ENCODE measurements at regions not wholly inside any gene's neighbourhood (a gene's known extent, or its start where the extent isn't known, plus 50 kb on each side); places are given as distances from the start of the nearest gene placed in this dataset.

- TF ChIP-seq TCF4 (CRISPR knock-in tag; IDR thresholded peaks at IDR 0.05; ENCODE audit: borderline replicate concordance) (no peak), BACH2 (CRISPR knock-in tag; IDR thresholded peaks at IDR 0.05; ENCODE audit: borderline replicate concordance) (no peak), RARB (CRISPR knock-in tag; IDR thresholded peaks at IDR 0.05) (no peak), CSDC2 (CRISPR knock-in tag; IDR thresholded peaks at IDR 0.05) (no peak), ESRRG (CRISPR knock-in tag; IDR thresholded peaks at IDR 0.05) (no peak), GLIS3 (CRISPR knock-in tag; IDR thresholded peaks at IDR 0.05) (no peak), ZFP30 (CRISPR knock-in tag; IDR thresholded peaks at IDR 0.05) (no peak)
Measured at GRCh38 chr3:10669490-10670048, 146.5 kb upstream of the SLC6A11 start (continued).

GRCh38 chr3:10672422-10672821 lies 143.6 kb upstream of the SLC6A11 start:
- no peak for TF ChIP-seq ZNF8 (CRISPR knock-in tag; IDR thresholded peaks at IDR 0.05)
- TF ChIP-seq ISL1 (CRISPR knock-in tag; IDR thresholded peaks at IDR 0.05) = no peak
- no peak for TF ChIP-seq TSHZ2 (CRISPR knock-in tag; IDR thresholded peaks at IDR 0.05)
- no peak for TF ChIP-seq ZNF70 (CRISPR knock-in tag; IDR thresholded peaks at IDR 0.05)
- no peak for TF ChIP-seq ZFP30 (CRISPR knock-in tag; IDR thresholded peaks at IDR 0.05)
- no peak for TF ChIP-seq CSDC2 (CRISPR knock-in tag; IDR thresholded peaks at IDR 0.05)
- TF ChIP-seq ZNF565 (CRISPR knock-in tag; conservative IDR thresholded peaks at IDR 0.05; ENCODE audit: low read depth) = no peak
- TF ChIP-seq ZFP3 (CRISPR knock-in tag; IDR thresholded peaks at IDR 0.05) = no peak
- TF ChIP-seq CSRNP3 (CRISPR knock-in tag; IDR thresholded peaks at IDR 0.05) = no peak
- TF ChIP-seq PPARA (CRISPR knock-in tag; IDR thresholded peaks at IDR 0.05; ENCODE audit: borderline replicate concordance) = no peak
- no peak for TF ChIP-seq POU6F1 (CRISPR knock-in tag; IDR thresholded peaks at IDR 0.05; ENCODE audit: borderline replicate concordance, low read depth)
- no peak for ATAC-seq

GRCh38 chr3:10674578-10674977 lies 141.4 kb upstream of the SLC6A11 start:
- ATAC-seq = no peak
- TF ChIP-seq ZFP30 (CRISPR knock-in tag; IDR thresholded peaks at IDR 0.05) (no peak), CSDC2 (CRISPR knock-in tag; IDR thresholded peaks at IDR 0.05) (no peak), TOX (CRISPR knock-in tag; IDR thresholded peaks at IDR 0.05; ENCODE audit: borderline replicate concordance) (no peak), OSR1 (CRISPR knock-in tag; IDR thresholded peaks at IDR 0.05) (no peak), ZNF565 (CRISPR knock-in tag; conservative IDR thresholded peaks at IDR 0.05; ENCODE audit: low read depth) (no peak), ZNF8 (CRISPR knock-in tag; IDR thresholded peaks at IDR 0.05) (no peak), RARB (CRISPR knock-in tag; IDR thresholded peaks at IDR 0.05) (no peak), ISL1 (CRISPR knock-in tag; IDR thresholded peaks at IDR 0.05) (no peak)

- no peak for ATAC-seq
- TF ChIP-seq CSDC2 (CRISPR knock-in tag; IDR thresholded peaks at IDR 0.05) (no peak), ZNF8 (CRISPR knock-in tag; IDR thresholded peaks at IDR 0.05) (no peak), ZFP30 (CRISPR knock-in tag; IDR thresholded peaks at IDR 0.05) (no peak), ZFP3 (CRISPR knock-in tag; IDR thresholded peaks at IDR 0.05) (no peak), ZC3H10 (CRISPR knock-in tag; IDR thresholded peaks at IDR 0.05) (no peak), OSR1 (CRISPR knock-in tag; IDR thresholded peaks at IDR 0.05) (no peak), PATZ1 (CRISPR knock-in tag; IDR thresholded peaks at IDR 0.05; ENCODE audit: borderline replicate concordance) (no peak), ZNF70 (CRISPR knock-in tag; IDR thresholded peaks at IDR 0.05) (no peak), TOX (CRISPR knock-in tag; IDR thresholded peaks at IDR 0.05; ENCODE audit: borderline replicate concordance) (no peak), ZNF565 (CRISPR knock-in tag; conservative IDR thresholded peaks at IDR 0.05; ENCODE audit: low read depth) (no peak), ARNTL (CRISPR knock-in tag; IDR thresholded peaks at IDR 0.05; ENCODE audit: borderline replicate concordance, low read depth) (no peak), TCF4 (CRISPR knock-in tag; IDR thresholded peaks at IDR 0.05; ENCODE audit: borderline replicate concordance) (no peak), RARB (CRISPR knock-in tag; IDR thresholded peaks at IDR 0.05) (no peak), GLIS3 (CRISPR knock-in tag; IDR thresholded peaks at IDR 0.05) (no peak), ESRRG (CRISPR knock-in tag; IDR thresholded peaks at IDR 0.05) (no peak), BACH2 (CRISPR knock-in tag; IDR thresholded peaks at IDR 0.05; ENCODE audit: borderline replicate concordance) (no peak), SNAI2 (CRISPR knock-in tag; IDR thresholded peaks at IDR 0.05) (no peak)
Measured at GRCh38 chr3:10676905-10677304, 139.1 kb upstream of the SLC6A11 start.
